Fibroblast of villous mesenchyme (primary cell): ENCODE measurements at regions not wholly inside any gene's neighbourhood (a gene's known extent, or its start where the extent isn't known, plus 50 kb on each side); places are given as distances from the start of the nearest gene placed in this dataset.

ENCODE experiments used
- DNase-seq: peaks from one replicate; pipeline ENCODE4 v3.0.0-alpha.2; 2010; ENCODE audit warnings: low read depth
- H3K4me3 ChIP-seq: 2 replicates; pipeline ENCODE4 v1.5.1; 2011; ENCODE audit warnings: low read depth, mild to moderate bottlenecking, low read length
- CTCF ChIP-seq: IDR thresholded peaks from 2 replicates; pipeline ENCODE4 v1.5.1; 2012; ENCODE audit warnings: low read depth, mild to moderate bottlenecking, low read length; ENCODE audit not compliant: insufficient read depth

- no peak for DNase-seq
- no peak overlapping the region for H3K4me3 ChIP-seq
- TF ChIP-seq CTCF, result no peak
Measured at GRCh38 chr2:155687181-155687580, 645.3 kb downstream of the NR4A2 start.

- no peak overlapping the region for H3K4me3 ChIP-seq
- no peak for DNase-seq
- TF ChIP-seq CTCF, result no peak
Measured at GRCh38 chr2:155679647-155680046, 652.9 kb downstream of the NR4A2 start.

GRCh38 chr2:155675920-155676319, 656.6 kb downstream of the NR4A2 start:
- no peak for TF ChIP-seq CTCF
- H3K4me3 ChIP-seq, result no peak overlapping the region
- DNase-seq, result no peak

GRCh38 chr2:155665704-155666103, 666.8 kb downstream of the NR4A2 start:
- DNase-seq, result no peak
- TF ChIP-seq CTCF, result no peak
- no peak overlapping the region for H3K4me3 ChIP-seq

- no peak for DNase-seq
- no peak overlapping the region for H3K4me3 ChIP-seq
- no peak for TF ChIP-seq CTCF
Measured at GRCh38 chr2:155663265-155663664, 669.3 kb downstream of the NR4A2 start.

GRCh38 chr2:155662224-155662623, 670.3 kb downstream of the NR4A2 start:
- no peak for DNase-seq
- no peak for TF ChIP-seq CTCF

GRCh38 chr2:155653176-155653575, 679.3 kb downstream of the NR4A2 start:
- DNase-seq, result no peak
- TF ChIP-seq CTCF, result no peak
- no peak overlapping the region for H3K4me3 ChIP-seq

More at GRCh38 chr2:155662224-155662623, 670.3 kb downstream of the NR4A2 start:
- H3K4me3 ChIP-seq, result no peak overlapping the region
